Effector CD8-positive, alpha-beta T cell (primary cell): ENCODE measurements at regions not wholly inside any gene's neighbourhood (a gene's known extent, or its start where the extent isn't known, plus 50 kb on each side); places are given as distances from the start of the nearest gene placed in this dataset.
"Not testable (repeated sequence)": the region's sequence is repeated elsewhere in the genome, so short reads cannot be mapped to it uniquely, and the experiment has no call there.

Source experiments
- DNase-seq: peaks from one replicate; lab custom pipeline; 2025; lab: John Stamatoyannopoulos, UW

GRCh38 chr1:194069168-194069830, 882.9 kb upstream of the B3GALT2 start:
- no peak for DNase-seq

GRCh38 chr1:194068446-194069167, 882.2 kb upstream of the B3GALT2 start:
- no peak for DNase-seq

GRCh38 chr1:194067772-194068171, 881.4 kb upstream of the B3GALT2 start:
- DNase-seq: no peak

- no peak for DNase-seq
Observed at GRCh38 chr1:194062962-194063361, 876.5 kb upstream of the B3GALT2 start.

- no peak for DNase-seq
Observed at GRCh38 chr1:194062526-194062925, 876.1 kb upstream of the B3GALT2 start.

- DNase-seq: no peak
Observed at GRCh38 chr1:194060481-194060880, 874.1 kb upstream of the B3GALT2 start.

GRCh38 chr1:194058268-194058667, 871.9 kb upstream of the B3GALT2 start:
- DNase-seq: not testable (repeated sequence)

GRCh38 chr1:194056169-194056568, 869.8 kb upstream of the B3GALT2 start:
- DNase-seq: no peak

- DNase-seq: no peak
Observed at GRCh38 chr1:194055536-194055935, 869.1 kb upstream of the B3GALT2 start.

- no peak for DNase-seq
Observed at GRCh38 chr1:194052514-194053338, 866.3 kb upstream of the B3GALT2 start.

GRCh38 chr1:194047921-194048320, 861.5 kb upstream of the B3GALT2 start:
- no peak for DNase-seq

- no peak for DNase-seq
Observed at GRCh38 chr1:194047206-194047605, 860.8 kb upstream of the B3GALT2 start.

GRCh38 chr1:194045416-194045815, 859.0 kb upstream of the B3GALT2 start:
- no peak for DNase-seq

- DNase-seq: no peak
Observed at GRCh38 chr1:194044892-194045291, 858.5 kb upstream of the B3GALT2 start.

GRCh38 chr1:194043984-194044755, 857.8 kb upstream of the B3GALT2 start:
- DNase-seq: no peak

- no peak for DNase-seq
Observed at GRCh38 chr1:194042736-194043135, 856.3 kb upstream of the B3GALT2 start.

GRCh38 chr1:194040496-194040895, 854.1 kb upstream of the B3GALT2 start:
- DNase-seq: no peak

- DNase-seq: no peak
Observed at GRCh38 chr1:194039578-194039977, 853.2 kb upstream of the B3GALT2 start.

- no peak for DNase-seq
Observed at GRCh38 chr1:194033646-194034045, 847.2 kb upstream of the B3GALT2 start.

- DNase-seq: no peak
Observed at GRCh38 chr1:194028002-194028401, 841.6 kb upstream of the B3GALT2 start.

GRCh38 chr1:194026422-194026821, 840.0 kb upstream of the B3GALT2 start:
- DNase-seq: no peak

- DNase-seq: no peak
Observed at GRCh38 chr1:194024659-194025058, 838.2 kb upstream of the B3GALT2 start.
